ENCODE measurements at regions not wholly inside any gene's neighbourhood (a gene's known extent, or its start where the extent isn't known, plus 50 kb on each side); places are given as distances from the start of the nearest gene placed in this dataset.

GRCh38 chr4:138513535-138513934 lies 271.4 kb upstream of the SLC7A11 start:
- TF ChIP-seq CTCF (IDR thresholded peaks at IDR 0.05) (no peak), POLR2A (IDR thresholded peaks at IDR 0.05) (no peak)
